HCT116 (cell line): ENCODE measurements at regions not wholly inside any gene's neighbourhood (a gene's known extent, or its start where the extent isn't known, plus 50 kb on each side); places are given as distances from the start of the nearest gene placed in this dataset.

ENCODE experiments used
- CTCF ChIP-seq, 3 experiments: fragments of 200-600 bp in 1 of 3; sonication (generic) in 1 of 3; IDR thresholded peaks in 2 of 3; conservative IDR thresholded peaks in 1 of 3; 2 replicates each; pipeline ENCODE4 v1.5.1; 2012 to 2017; ENCODE audit warnings: low read depth in 2 of 3, low read length in 2 of 3, antibody characterized with exemption in 1 of 3, borderline replicate concordance in 1 of 3, control low read depth in 1 of 3, mild to moderate bottlenecking in 1 of 3, mixed read lengths in 1 of 3, mixed run types in 1 of 3, moderate library complexity in 1 of 3; ENCODE audit not compliant: insufficient read depth in 1 of 3
- EZH2 ChIP-seq: fragments of 200-600 bp; sonication (generic); IDR thresholded peaks from 2 replicates; pipeline ENCODE4 v1.6.1; 2017; ENCODE audit warnings: antibody characterized with exemption, mixed run types
- POLR2AphosphoS5 ChIP-seq: IDR thresholded peaks from 2 replicates; pipeline ENCODE4 v1.6.1; 2011; ENCODE audit warnings: mild to moderate bottlenecking, low read depth, low read length, moderate library complexity
- RAD21 ChIP-seq: IDR thresholded peaks from 2 replicates; pipeline ENCODE4 v1.6.1; 2012; ENCODE audit warnings: low read depth, mild to moderate bottlenecking
- SP1 ChIP-seq: IDR thresholded peaks from 2 replicates; pipeline ENCODE4 v1.6.1; 2012; ENCODE audit warnings: low read depth
- ZFX ChIP-seq: fragments of 450-650 bp; IDR thresholded peaks from 2 replicates; pipeline ENCODE4 v1.6.1; 2017

GRCh38 chr2:181828122-181828705, 63.3 kb upstream of the ITPRID2 start:
- no peak for TF ChIP-seq CTCF (IDR thresholded peaks at IDR 0.05 in 2 of 3, conservative IDR thresholded peaks at IDR 0.05 in 1 of 3; ENCODE audit: borderline replicate concordance in 1 of 3, insufficient read depth in 1 of 3, low read depth in 2 of 3, low read length in 2 of 3)
- TF ChIP-seq SP1, result no peak
- TF ChIP-seq RAD21, result no peak
- TF ChIP-seq POLR2AphosphoS5, result no peak
- TF ChIP-seq EZH2, result no peak
- TF ChIP-seq ZFX, result no peak
